Urinary bladder (tissue), 3 donors: ENCODE measurements at regions not wholly inside any gene's neighbourhood (a gene's known extent, or its start where the extent isn't known, plus 50 kb on each side); places are given as distances from the start of the nearest gene placed in this dataset.
"Not testable (repeated sequence)": the region's sequence is repeated elsewhere in the genome, so short reads cannot be mapped to it uniquely, and the experiment has no call there.

Experiments
- DNase-seq: peaks from one replicate; pipeline ENCODE4 v3.0.0-alpha.2; 2015; ENCODE audit errors: extremely low spot score
- H3K27ac ChIP-seq: one replicate; pipeline ENCODE4 v1.5.1; 2013; ENCODE audit warnings: low read depth, mild to moderate bottlenecking, moderate library complexity
- H3K36me3 ChIP-seq: one replicate; pipeline ENCODE4 v1.6.1; 2013; ENCODE audit warnings: mild to moderate bottlenecking, moderate library complexity; ENCODE audit not compliant: insufficient read depth
- H3K4me1 ChIP-seq: one replicate; pipeline ENCODE4 v1.6.1; 2013; ENCODE audit warnings: mild to moderate bottlenecking, moderate library complexity; ENCODE audit not compliant: insufficient read depth
- H3K4me3 ChIP-seq: one replicate; pipeline ENCODE4 v1.5.1; 2013; ENCODE audit warnings: low read depth, low read length
- WGBS: extraction: QIAGEN DNeasy Blood & Tissue Kit; methylation state at CpG from one replicate; pipeline ENCODE4 v1.1.7; 2013; 5-methylcytosine and 5-hydroxymethylcytosine counted together
- donor health status: healthy with polysubstance abuse.
- donor health status: healthy.

GRCh38 chr1:30596891-30597290 is 126.5 kb downstream of the MATN1 start:
- no peak overlapping the region for H3K4me3 ChIP-seq
- H3K36me3 ChIP-seq: no peaks in the 10 kb centered on the region
- H3K4me1 ChIP-seq: no peaks in the 10 kb centered on the region
- DNase-seq: no peak
- H3K27ac ChIP-seq: no peak overlapping the region
- WGBS: 71% methylated on average over 6 of the region's 6 CpGs

GRCh38 chr1:30596470-30596869 is 126.9 kb downstream of the MATN1 start:
- Histone ChIP-seq H3K4me1 (no peaks in the 10 kb centered on the region), H3K4me3 (no peak overlapping the region), H3K27ac (no peak overlapping the region), H3K36me3 (no peaks in the 10 kb centered on the region)
- WGBS: 47% methylated on average over 1 of the region's 1 CpG
- no peak for DNase-seq

GRCh38 chr1:30589083-30589482 is 134.3 kb downstream of the MATN1 start:
- DNase-seq: no peak
- no peaks in the 10 kb centered on the region for H3K36me3 ChIP-seq

GRCh38 chr1:30588311-30589073 is 134.9 kb downstream of the MATN1 start:
- Histone ChIP-seq H3K36me3 (no peaks in the 10 kb centered on the region), H3K4me1 (no peaks in the 10 kb centered on the region), H3K4me3 (no peak overlapping the region), H3K27ac (no peak overlapping the region)
- 74% methylated on average over 10 of the region's 10 CpGs for WGBS
- DNase-seq: no peak

More at GRCh38 chr1:30589083-30589482, 134.3 kb downstream of the MATN1 start:
- H3K4me3 ChIP-seq: no peak overlapping the region
- H3K27ac ChIP-seq: no peak overlapping the region
- WGBS: 52% methylated on average over 5 of the region's 5 CpGs
- no peaks in the 10 kb centered on the region for H3K4me1 ChIP-seq

GRCh38 chr1:30586671-30587070 is 136.7 kb downstream of the MATN1 start:
- Histone ChIP-seq H3K4me3 (no peak overlapping the region), H3K4me1 (no peaks in the 10 kb centered on the region), H3K36me3 (no peaks in the 10 kb centered on the region), H3K27ac (no peak overlapping the region)
- WGBS: 70% methylated on average over 7 of the region's 7 CpGs
- DNase-seq: no peak

- Histone ChIP-seq H3K4me1 (no peaks in the 10 kb centered on the region), H3K27ac (no peak overlapping the region), H3K36me3 (no peaks in the 10 kb centered on the region), H3K4me3 (no peak overlapping the region)
- DNase-seq: no peak
Measured at GRCh38 chr1:30579580-30579979, 143.8 kb downstream of the MATN1 start.

- DNase-seq: no peak
- 56% methylated on average over 5 of the region's 5 CpGs for WGBS
Measured at GRCh38 chr1:30575066-30575465, 148.3 kb downstream of the MATN1 start.

GRCh38 chr1:30572192-30572591 is 151.2 kb downstream of the MATN1 start:
- Histone ChIP-seq H3K27ac (no peak overlapping the region), H3K4me3 (no peak overlapping the region), H3K36me3 (no peaks in the 10 kb centered on the region), H3K4me1 (no peaks in the 10 kb centered on the region)
- no peak for DNase-seq

More at GRCh38 chr1:30575066-30575465, 148.3 kb downstream of the MATN1 start:
- no peaks in the 10 kb centered on the region for H3K36me3 ChIP-seq
- H3K27ac ChIP-seq: no peak overlapping the region
- H3K4me3 ChIP-seq: no peak overlapping the region
- no peaks in the 10 kb centered on the region for H3K4me1 ChIP-seq

GRCh38 chr1:30571380-30571779 is 152.0 kb downstream of the MATN1 start:
- Histone ChIP-seq H3K4me3 (no peak overlapping the region), H3K4me1 (no peaks in the 10 kb centered on the region), H3K36me3 (no peaks in the 10 kb centered on the region), H3K27ac (no peak overlapping the region)
- 69% methylated on average over 4 of the region's 4 CpGs for WGBS
- no peak for DNase-seq

- H3K27ac ChIP-seq: no peak overlapping the region
- H3K36me3 ChIP-seq: no peaks in the 10 kb centered on the region
- no peaks in the 10 kb centered on the region for H3K4me1 ChIP-seq
- 70% methylated on average over 3 of the region's 3 CpGs for WGBS
- H3K4me3 ChIP-seq: no peak overlapping the region
- no peak for DNase-seq
Measured at GRCh38 chr1:30569384-30569783, 154.0 kb downstream of the MATN1 start.

GRCh38 chr1:30562559-30562958 is 160.8 kb downstream of the MATN1 start:
- Histone ChIP-seq H3K27ac (no peak overlapping the region), H3K4me3 (no peak overlapping the region), H3K4me1 (no peaks in the 10 kb centered on the region), H3K36me3 (no peaks in the 10 kb centered on the region)
- DNase-seq: no peak

- Histone ChIP-seq H3K4me1 (no peaks in the 10 kb centered on the region), H3K27ac (no peak overlapping the region), H3K4me3 (no peak overlapping the region), H3K36me3 (no peaks in the 10 kb centered on the region)
- no peak for DNase-seq
- 89% methylated on average over 8 of the region's 8 CpGs for WGBS
Measured at GRCh38 chr1:30551603-30552002, 171.8 kb downstream of the MATN1 start.

- DNase-seq: no peak
- Histone ChIP-seq H3K36me3 (no peaks in the 10 kb centered on the region), H3K27ac (no peak overlapping the region), H3K4me3 (no peak overlapping the region), H3K4me1 (no peaks in the 10 kb centered on the region)
- WGBS: 63% methylated on average over 11 of the region's 11 CpGs
Measured at GRCh38 chr1:30550365-30551220, 172.8 kb downstream of the MATN1 start.

GRCh38 chr1:30549872-30550271 is 173.5 kb downstream of the MATN1 start:
- H3K4me1 ChIP-seq, H3K36me3 ChIP-seq, H3K27ac ChIP-seq, H3K4me3 ChIP-seq, DNase-seq: not testable (repeated sequence)
- WGBS: 93% methylated on average over 1 of the region's 1 CpG
